K562 (cell line): ENCODE measurements at regions not wholly inside any gene's neighbourhood (a gene's known extent, or its start where the extent isn't known, plus 50 kb on each side); places are given as distances from the start of the nearest gene placed in this dataset.

Experiments
- ATAC-seq: fragments of 200-7000 bp; cut with Tn5 transposase; 3 replicates; pipeline ENCODE4 v1.9.1; 2020; ENCODE audit warnings: moderate library complexity
- BruUV-seq: library from RNA; stranded (reverse); fragments of 400-500 nt; replicated peaks from 2 replicates; lab custom pipeline; 2021; lab: Mats Ljungman, UMichigan
- CTCF ChIA-PET: fragments of 300-600 bp; formaldehyde crosslinking; extraction: SDS; loops from one replicate; lab custom pipeline; 2021; ENCODE audit warnings: low intra/inter-chr PET ratio; lab: Yijun Ruan, JAX
- POLR2A ChIA-PET: fragments of 300-600, 350-650 bp; sonication (Branson Sonifier 250); formaldehyde crosslinking; extraction: SDS; loops from one replicate; lab custom pipeline; 2021; ENCODE audit warnings: antibody characterized with exemption, inconsistent platforms; lab: Yijun Ruan, JAX
- DNase-seq, 4 experiments: peaks; one replicate each; pipeline versions ENCODE4 v3.0.0 to v3.0.0-alpha.2; 2011 to 2018; ENCODE audit warnings: low spot score in 3 of 4, mixed read lengths in 3 of 4; ENCODE audit errors: extremely low read depth in 1 of 4
- FAIRE-seq: peaks from 2 replicates; lab custom pipeline; 2011; peaks lifted over from hg19 to GRCh38; lab: Jason Lieb, UNC
- H2AFZ ChIP-seq: 2 replicates; pipeline ENCODE4 v1.6.0; 2011; ENCODE audit warnings: low read depth, low read length, control low read depth, inconsistent platforms
- H3K27ac ChIP-seq: fragments of 200-600 bp; 3 replicates; pipeline ENCODE4 v1.8.0; 2011; ENCODE audit warnings: low read depth, mild to moderate bottlenecking, control low read depth, inconsistent platforms, low read length, moderate library complexity, mixed read lengths; ENCODE audit errors: extremely low read depth
- H3K27me3 ChIP-seq, 2 experiments: fragments of 300-600 bp in 1 of 2; 2 replicates in 1 of 2; 3 replicates in 1 of 2; pipeline versions ENCODE4 v1.6.0 to v1.8.0; 2011; ENCODE audit warnings: inconsistent platforms in 2 of 2, low read length in 2 of 2, mild to moderate bottlenecking in 1 of 2, mixed read lengths in 1 of 2, moderate library complexity in 1 of 2; ENCODE audit not compliant: control insufficient read depth in 2 of 2, insufficient read depth in 2 of 2
- H3K36me3 ChIP-seq: fragments of 300-600 bp; 3 replicates; pipeline ENCODE4 v1.8.0; 2011; ENCODE audit warnings: mild to moderate bottlenecking, low read length, inconsistent platforms; ENCODE audit not compliant: control insufficient read depth, insufficient read depth
- H3K4me1 ChIP-seq, 2 experiments: fragments of 200-600 bp in 1 of 2; replicated peaks in 1 of 2; 2 replicates in 1 of 2; 3 replicates in 1 of 2; pipeline versions ENCODE4 v1.5.1 to v1.8.0; 2011; ENCODE audit warnings: inconsistent platforms in 2 of 2, low read length in 2 of 2, mild to moderate bottlenecking in 1 of 2, mixed read lengths in 1 of 2, moderate library complexity in 1 of 2; ENCODE audit not compliant: control insufficient read depth in 2 of 2, insufficient read depth in 2 of 2
- H3K4me2 ChIP-seq: 2 replicates; pipeline ENCODE4 v1.6.1; 2011; ENCODE audit warnings: low read length, control low read depth, inconsistent platforms, mixed read lengths; ENCODE audit not compliant: insufficient read depth
- H3K4me3 ChIP-seq: fragments of 200-600 bp; sonication (generic), shearing (Covaris generic); 2 replicates; pipeline ENCODE4 v1.5.1; 2016; ENCODE audit warnings: control low read depth, inconsistent platforms
- H3K79me2 ChIP-seq: fragments of 200-600 bp; 3 replicates; pipeline ENCODE4 v1.8.0; 2011; ENCODE audit warnings: low read length, inconsistent platforms; ENCODE audit not compliant: control insufficient read depth, insufficient read depth
- H3K9ac ChIP-seq, 2 experiments: 2 replicates each; pipeline versions ENCODE4 v1.6.0 to v1.6.1; 2011; ENCODE audit warnings: low read depth in 2 of 2, low read length in 2 of 2, control low read depth in 1 of 2, inconsistent platforms in 1 of 2, mild to moderate bottlenecking in 1 of 2, mixed read lengths in 1 of 2; ENCODE audit not compliant: insufficient read depth in 1 of 2
- H3K9me1 ChIP-seq: one replicate; pipeline ENCODE4 v1.6.0; 2011; ENCODE audit warnings: inconsistent platforms, mild to moderate bottlenecking, low read length, moderate library complexity; ENCODE audit not compliant: control insufficient read depth, insufficient read depth
- H3K9me3 ChIP-seq: replicated peaks from 2 replicates; pipeline ENCODE4 v1.5.1; 2011; ENCODE audit warnings: low read depth, low read length, inconsistent platforms; ENCODE audit not compliant: control insufficient read depth, insufficient read depth
- H4K20me1 ChIP-seq: replicated peaks from 2 replicates; pipeline ENCODE4 v1.6.1; 2011; ENCODE audit warnings: low read length, inconsistent platforms, mixed read lengths; ENCODE audit not compliant: control insufficient read depth, insufficient read depth
- CBX3 ChIP-seq, 2 experiments: IDR thresholded peaks; 1 replicate in 1 of 2; 2 replicates in 1 of 2; pipeline ENCODE4 v1.6.1; 2012; ENCODE audit warnings: inconsistent platforms in 2 of 2, low read length in 2 of 2, borderline replicate concordance in 1 of 2, control low read depth in 1 of 2
- CTBP1 ChIP-seq: fragments of 450-650 bp; IDR thresholded peaks from 2 replicates; pipeline ENCODE4 v1.6.1; 2016; ENCODE audit warnings: borderline replicate concordance
- NFYB ChIP-seq: IDR thresholded peaks from 2 replicates; pipeline ENCODE4 v1.6.1; 2011; ENCODE audit warnings: mild to moderate bottlenecking, moderate library complexity; ENCODE audit not compliant: insufficient read length; ENCODE audit errors: extremely low read depth
- PCBP2 ChIP-seq: fragments of 200-400 bp; formaldehyde crosslinking; IDR thresholded peaks from 2 replicates; pipeline ENCODE4 v1.6.1; 2018; ENCODE audit warnings: low read length, low read depth, mild to moderate bottlenecking, moderate library complexity; ENCODE audit not compliant: poor library complexity, severe bottlenecking
- POLR3G ChIP-seq: IDR thresholded peaks from 2 replicates; pipeline ENCODE4 v1.6.1; 2011; ENCODE audit not compliant: insufficient read length, insufficient replicate concordance; ENCODE audit errors: extremely low read depth
- PTBP1 ChIP-seq: fragments of 200-400 bp; formaldehyde crosslinking; IDR thresholded peaks from 2 replicates; pipeline ENCODE4 v1.6.1; 2017; ENCODE audit warnings: low read depth, low read length
- SLC30A9 ChIP-seq: fragments of 250-450 bp; sonication (Bioruptor Pico); IDR thresholded peaks from 2 replicates; pipeline ENCODE4 v1.8.0; 2022; ENCODE audit warnings: mild to moderate bottlenecking, moderate library complexity
- TRIM28 ChIP-seq: fragments of 450-650 bp; IDR thresholded peaks from 2 replicates; pipeline ENCODE4 v1.6.1; 2017
- ZNF124 ChIP-seq: sonication (generic); formaldehyde crosslinking; IDR thresholded peaks from 2 replicates; pipeline ENCODE4 v1.8.1; 2022; ENCODE audit warnings: missing genetic modification reagents
- ZSCAN32 ChIP-seq: fragments of 450-650 bp; formaldehyde crosslinking; IDR thresholded peaks from 2 replicates; pipeline ENCODE4 v1.4.0; 2020; ENCODE audit warnings: mild to moderate bottlenecking, moderate library complexity
- WGBS: fragments of 100-300 bp; shearing (Covaris generic); methylation state at CpG from one replicate; pipeline ENCODE4 v1.1.6; 2016; ENCODE audit warnings: low coverage, mixed read lengths; ENCODE audit not compliant: insufficient coverage; ENCODE audit errors: missing lambda C conversion rate; 5-methylcytosine and 5-hydroxymethylcytosine counted together
- in situ Hi-C: fragments of 300-500 bp; cut with MboI; formaldehyde crosslinking; loops from 4 replicates; pipeline ENCODE4 v1.15.0; 2018; ENCODE audit warnings: inconsistent platforms, mixed read lengths
- intact Hi-C: fragments of 100-400 bp; cut with micrococcal nuclease; formaldehyde crosslinking; loops from 2 replicates; pipeline ENCODE4 v1.14.2; 2022
- TF ChIP-seq, protein P1 (sequence below): sonication (generic); formaldehyde crosslinking; IDR thresholded peaks from 2 replicates; pipeline ENCODE4 v1.8.0; 2023; ENCODE audit warnings: mild to moderate bottlenecking, missing genetic modification reagents
- TF ChIP-seq, protein P2 (sequence below): fragments of 250-450 bp; sonication (Bioruptor Pico); IDR thresholded peaks from 2 replicates; pipeline ENCODE4 v1.8.0; 2021; ENCODE audit warnings: moderate library complexity, mild to moderate bottlenecking, inconsistent platforms
- TF ChIP-seq, protein P3 (sequence below): IDR thresholded peaks from 2 replicates; pipeline ENCODE4 v1.6.1; 2011; ENCODE audit warnings: borderline replicate concordance, low read depth, mild to moderate bottlenecking, moderate library complexity, low read length; ENCODE audit not compliant: insufficient read depth, poor library complexity, severe bottlenecking
- TF ChIP-seq, protein P4 (sequence below), 2 experiments: fragments of 450-650 bp in 1 of 2; IDR thresholded peaks; 2 replicates each; pipeline ENCODE4 v1.6.1; 2011 to 2017; ENCODE audit warnings: low read depth in 2 of 2, antibody characterized with exemption in 1 of 2, borderline replicate concordance in 1 of 2, low read length in 1 of 2, mild to moderate bottlenecking in 1 of 2, mixed read lengths in 1 of 2; ENCODE audit not compliant: control insufficient read depth in 1 of 2

DNA sequence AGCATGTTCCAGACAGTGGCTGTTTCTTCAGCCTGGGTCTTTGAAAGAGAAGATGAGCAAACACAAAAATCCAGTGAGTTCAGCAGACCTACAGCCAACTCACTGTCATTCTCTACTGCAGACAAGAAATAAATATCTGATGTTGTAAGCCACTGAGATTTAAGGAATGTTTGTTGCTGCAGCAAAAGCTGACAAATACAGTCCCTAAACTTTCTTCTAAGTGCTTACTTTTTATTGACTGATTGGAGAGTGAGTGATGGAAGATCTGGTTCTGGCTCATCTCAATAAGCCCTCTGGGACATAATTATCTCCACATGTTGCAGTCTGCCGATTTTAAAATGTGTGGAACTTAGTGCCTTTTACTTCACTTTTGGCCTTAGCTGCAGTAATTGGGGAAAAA lies 69.9 kb upstream of the LMNB1 start:
- H3K9me1 ChIP-seq, result no peaks in the 10 kb centered on the region
- H3K36me3 ChIP-seq, result no peaks in the 10 kb centered on the region
- no peak overlapping the region for H3K9ac ChIP-seq
- DNase-seq, result no peak
- H3K4me2 ChIP-seq, result no peak overlapping the region
- H3K27ac ChIP-seq, result no peak overlapping the region
- H3K79me2 ChIP-seq, result no peaks in the 10 kb centered on the region
- FAIRE-seq, result no peak
- no peak overlapping the region for H2AFZ ChIP-seq
- H3K27me3 ChIP-seq, result no peaks in the 10 kb centered on the region
- ChIA-PET POLR2A (interaction anchor here (1.1 to 1.2 kb wide), 2 partner anchors 9 to 11 kb away, joined by 3 to 5 read pairs; no protein-coding TSS in a partner anchor), CTCF (interaction anchor here (0.7 kb wide), 1 partner anchor 31 kb away, joined by 3 read pairs; no protein-coding TSS in a partner anchor)
- ATAC-seq, result no peak
- 0 out of 2 replicates have a peak, but pooled peaks cover 2% of the 10 kb centered on the region for H3K9me3 ChIP-seq
- H3K4me3 ChIP-seq, result no peak overlapping the region
- in situ Hi-C loops (no loop called here), intact Hi-C loops (no loop called here)
- H3K4me1 ChIP-seq, result no peaks in the 10 kb centered on the region
- no peaks in the 10 kb centered on the region for H4K20me1 ChIP-seq
- no TSS peak for BruUV-seq
- WGBS, result 38% methylated on average over 1 of the region's 1 CpG
- TF ChIP-seq PCBP2, result no peak
- no peak for TF ChIP-seq NFYB
- TF ChIP-seq CBX3 (IDR thresholded peaks at IDR 0.05; ENCODE audit: borderline replicate concordance in 1 of 2, low read length in 2 of 2), result 0 out of 3 replicates have a peak, but pooled peaks of 1 of the 2 experiments have one; percentile 21
- TF ChIP-seq, protein P1, sequence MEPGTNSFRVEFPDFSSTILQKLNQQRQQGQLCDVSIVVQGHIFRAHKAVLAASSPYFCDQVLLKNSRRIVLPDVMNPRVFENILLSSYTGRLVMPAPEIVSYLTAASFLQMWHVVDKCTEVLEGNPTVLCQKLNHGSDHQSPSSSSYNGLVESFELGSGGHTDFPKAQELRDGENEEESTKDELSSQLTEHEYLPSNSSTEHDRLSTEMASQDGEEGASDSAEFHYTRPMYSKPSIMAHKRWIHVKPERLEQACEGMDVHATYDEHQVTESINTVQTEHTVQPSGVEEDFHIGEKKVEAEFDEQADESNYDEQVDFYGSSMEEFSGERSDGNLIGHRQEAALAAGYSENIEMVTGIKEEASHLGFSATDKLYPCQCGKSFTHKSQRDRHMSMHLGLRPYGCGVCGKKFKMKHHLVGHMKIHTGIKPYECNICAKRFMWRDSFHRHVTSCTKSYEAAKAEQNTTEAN (CRISPR knock-in tag), result no peak
- no peak for TF ChIP-seq POLR3G
- TF ChIP-seq, protein P2, sequence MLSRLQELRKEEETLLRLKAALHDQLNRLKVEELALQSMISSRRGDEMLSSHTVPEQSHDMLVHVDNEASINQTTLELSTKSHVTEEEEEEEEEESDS (CRISPR knock-in tag), result no peak
- TF ChIP-seq, protein P3, sequence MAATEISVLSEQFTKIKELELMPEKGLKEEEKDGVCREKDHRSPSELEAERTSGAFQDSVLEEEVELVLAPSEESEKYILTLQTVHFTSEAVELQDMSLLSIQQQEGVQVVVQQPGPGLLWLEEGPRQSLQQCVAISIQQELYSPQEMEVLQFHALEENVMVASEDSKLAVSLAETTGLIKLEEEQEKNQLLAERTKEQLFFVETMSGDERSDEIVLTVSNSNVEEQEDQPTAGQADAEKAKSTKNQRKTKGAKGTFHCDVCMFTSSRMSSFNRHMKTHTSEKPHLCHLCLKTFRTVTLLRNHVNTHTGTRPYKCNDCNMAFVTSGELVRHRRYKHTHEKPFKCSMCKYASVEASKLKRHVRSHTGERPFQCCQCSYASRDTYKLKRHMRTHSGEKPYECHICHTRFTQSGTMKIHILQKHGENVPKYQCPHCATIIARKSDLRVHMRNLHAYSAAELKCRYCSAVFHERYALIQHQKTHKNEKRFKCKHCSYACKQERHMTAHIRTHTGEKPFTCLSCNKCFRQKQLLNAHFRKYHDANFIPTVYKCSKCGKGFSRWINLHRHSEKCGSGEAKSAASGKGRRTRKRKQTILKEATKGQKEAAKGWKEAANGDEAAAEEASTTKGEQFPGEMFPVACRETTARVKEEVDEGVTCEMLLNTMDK, result no peak
- no peak for TF ChIP-seq CTBP1
- no peak for TF ChIP-seq PTBP1
- TF ChIP-seq ZSCAN32, result no peak
- TF ChIP-seq ZNF124 (CRISPR knock-in tag), result no peak
- TF ChIP-seq SLC30A9 (CRISPR knock-in tag), result no peak
- TF ChIP-seq TRIM28, result no peak
- TF ChIP-seq, protein P4, sequence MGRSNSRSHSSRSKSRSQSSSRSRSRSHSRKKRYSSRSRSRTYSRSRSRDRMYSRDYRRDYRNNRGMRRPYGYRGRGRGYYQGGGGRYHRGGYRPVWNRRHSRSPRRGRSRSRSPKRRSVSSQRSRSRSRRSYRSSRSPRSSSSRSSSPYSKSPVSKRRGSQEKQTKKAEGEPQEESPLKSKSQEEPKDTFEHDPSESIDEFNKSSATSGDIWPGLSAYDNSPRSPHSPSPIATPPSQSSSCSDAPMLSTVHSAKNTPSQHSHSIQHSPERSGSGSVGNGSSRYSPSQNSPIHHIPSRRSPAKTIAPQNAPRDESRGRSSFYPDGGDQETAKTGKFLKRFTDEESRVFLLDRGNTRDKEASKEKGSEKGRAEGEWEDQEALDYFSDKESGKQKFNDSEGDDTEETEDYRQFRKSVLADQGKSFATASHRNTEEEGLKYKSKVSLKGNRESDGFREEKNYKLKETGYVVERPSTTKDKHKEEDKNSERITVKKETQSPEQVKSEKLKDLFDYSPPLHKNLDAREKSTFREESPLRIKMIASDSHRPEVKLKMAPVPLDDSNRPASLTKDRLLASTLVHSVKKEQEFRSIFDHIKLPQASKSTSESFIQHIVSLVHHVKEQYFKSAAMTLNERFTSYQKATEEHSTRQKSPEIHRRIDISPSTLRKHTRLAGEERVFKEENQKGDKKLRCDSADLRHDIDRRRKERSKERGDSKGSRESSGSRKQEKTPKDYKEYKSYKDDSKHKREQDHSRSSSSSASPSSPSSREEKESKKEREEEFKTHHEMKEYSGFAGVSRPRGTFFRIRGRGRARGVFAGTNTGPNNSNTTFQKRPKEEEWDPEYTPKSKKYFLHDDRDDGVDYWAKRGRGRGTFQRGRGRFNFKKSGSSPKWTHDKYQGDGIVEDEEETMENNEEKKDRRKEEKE (IDR thresholded peaks at IDR 0.05; ENCODE audit: borderline replicate concordance in 1 of 2, control insufficient read depth in 1 of 2, low read depth in 2 of 2, low read length in 1 of 2), result no peak
